NCI-H187 treated with DMSO at 0.1 percent for 48 hours (cell line): ENCODE measurements at regions not wholly inside any gene's neighbourhood (a gene's known extent, or its start where the extent isn't known, plus 50 kb on each side); places are given as distances from the start of the nearest gene placed in this dataset.

Experiments
- DNase-seq: peaks from one replicate; lab custom pipeline; 2025; lab: John Stamatoyannopoulos, UW

DNA sequence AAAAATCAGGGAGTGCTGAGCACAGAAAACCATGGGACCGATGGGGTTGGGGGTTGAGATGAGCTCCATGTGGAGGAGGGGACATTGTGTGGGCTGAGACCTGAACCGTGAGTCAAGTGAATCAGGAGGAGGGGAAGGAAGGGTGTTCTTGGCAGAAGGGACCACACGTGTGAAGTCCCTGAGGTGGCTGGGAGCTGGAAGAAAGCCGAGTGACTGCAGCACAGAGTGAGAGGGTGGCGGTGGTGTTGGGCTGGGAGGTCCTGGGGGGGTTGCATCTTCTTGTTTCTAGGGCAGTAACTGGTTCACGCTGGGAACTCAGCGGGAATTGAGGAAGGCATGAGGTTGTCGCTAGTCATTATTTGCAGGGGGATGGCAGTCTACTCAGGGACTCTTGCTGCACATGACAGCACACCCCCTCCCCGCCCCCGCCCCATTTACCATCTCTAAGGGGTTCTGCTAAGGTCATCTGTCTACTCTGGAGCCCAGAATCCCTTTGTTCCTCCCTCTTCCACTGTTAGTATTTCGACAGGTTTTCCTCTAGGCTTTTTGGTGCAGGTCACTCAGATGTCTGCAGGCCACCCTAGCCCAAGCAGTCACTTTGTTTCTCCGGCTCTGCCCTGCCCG is 254.3 kb downstream of the TLE3 start:
- no peak for DNase-seq

DNA sequence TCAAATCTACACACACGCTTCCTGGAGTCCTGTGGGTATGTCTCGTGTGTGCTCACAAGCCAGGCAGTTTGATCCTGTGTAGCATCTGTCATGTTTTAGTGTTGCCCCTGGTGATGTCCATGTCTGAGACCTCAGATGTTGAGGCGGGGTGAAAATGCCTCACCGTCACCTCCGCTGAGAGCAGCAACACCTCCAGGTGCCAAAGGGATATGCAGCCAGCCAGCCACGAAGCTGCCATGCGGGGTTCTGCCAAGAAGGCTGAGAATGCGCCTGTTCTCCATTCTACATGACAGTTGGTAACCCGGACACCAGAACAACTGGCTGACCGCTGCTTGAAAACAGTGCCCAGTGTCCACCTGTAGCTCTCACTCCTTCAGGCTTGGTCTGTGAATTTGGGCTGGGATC is 253.8 kb downstream of the TLE3 start:
- no peak for DNase-seq

DNA sequence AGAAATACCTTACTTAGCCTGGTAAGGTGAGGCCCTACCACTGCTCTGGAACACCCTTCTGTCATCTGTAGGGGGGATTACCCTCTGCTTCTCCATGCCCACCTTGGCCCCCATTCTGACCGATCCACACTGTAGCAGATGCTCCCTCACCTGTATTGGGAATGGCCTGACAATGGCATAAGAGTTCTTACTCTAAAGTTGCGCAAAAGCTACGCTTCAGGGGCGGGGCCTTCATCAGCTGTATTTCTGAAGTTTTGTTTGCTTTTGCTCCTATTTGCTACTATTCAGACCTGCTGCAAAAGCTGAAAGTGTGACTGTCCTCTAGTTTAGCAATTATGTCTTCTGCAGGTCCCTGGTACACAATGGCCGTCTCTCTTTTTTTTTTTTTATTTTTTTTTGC is 252.6 kb downstream of the TLE3 start:
- DNase-seq, result no peak

DNA sequence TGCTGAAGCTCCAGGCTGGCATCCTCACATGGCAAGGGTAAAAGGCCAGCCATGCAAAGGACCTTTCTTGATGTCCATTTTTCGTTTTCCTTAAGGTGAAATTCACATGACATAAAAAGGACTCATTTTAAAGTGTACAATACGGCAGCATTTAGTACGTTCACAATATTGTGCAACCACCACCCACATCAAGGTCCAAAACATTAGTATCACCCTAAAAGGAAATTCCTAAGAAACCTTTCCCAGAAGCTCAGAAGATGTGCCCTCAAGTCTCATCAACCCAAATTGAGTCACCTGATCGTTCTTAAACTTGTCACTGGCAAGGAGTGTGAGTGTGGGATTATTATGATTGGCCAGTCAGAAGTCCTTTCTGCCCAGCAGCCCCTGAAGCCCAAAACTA is 250.1 kb downstream of the TLE3 start:
- DNase-seq, result no peak

DNA sequence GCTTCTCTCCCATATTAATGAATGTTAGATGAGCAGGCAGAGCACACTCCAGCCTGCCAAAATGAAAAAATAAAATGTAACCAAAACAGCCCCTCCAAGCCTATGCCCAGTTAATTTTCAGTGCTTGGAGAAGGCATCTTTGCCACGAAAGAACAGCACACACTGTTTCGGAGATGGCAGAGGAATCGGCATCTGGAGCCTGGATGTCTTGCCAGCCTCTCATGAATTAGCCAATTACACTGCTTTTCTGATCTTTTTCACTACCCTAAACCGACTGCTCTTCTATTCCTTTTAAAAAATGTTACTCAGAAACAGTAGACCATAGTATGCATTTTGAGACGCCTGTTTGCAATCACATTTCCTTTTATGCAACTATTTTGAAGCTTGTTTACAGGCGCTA is 249.6 kb downstream of the TLE3 start:
- DNase-seq, result no peak

DNA sequence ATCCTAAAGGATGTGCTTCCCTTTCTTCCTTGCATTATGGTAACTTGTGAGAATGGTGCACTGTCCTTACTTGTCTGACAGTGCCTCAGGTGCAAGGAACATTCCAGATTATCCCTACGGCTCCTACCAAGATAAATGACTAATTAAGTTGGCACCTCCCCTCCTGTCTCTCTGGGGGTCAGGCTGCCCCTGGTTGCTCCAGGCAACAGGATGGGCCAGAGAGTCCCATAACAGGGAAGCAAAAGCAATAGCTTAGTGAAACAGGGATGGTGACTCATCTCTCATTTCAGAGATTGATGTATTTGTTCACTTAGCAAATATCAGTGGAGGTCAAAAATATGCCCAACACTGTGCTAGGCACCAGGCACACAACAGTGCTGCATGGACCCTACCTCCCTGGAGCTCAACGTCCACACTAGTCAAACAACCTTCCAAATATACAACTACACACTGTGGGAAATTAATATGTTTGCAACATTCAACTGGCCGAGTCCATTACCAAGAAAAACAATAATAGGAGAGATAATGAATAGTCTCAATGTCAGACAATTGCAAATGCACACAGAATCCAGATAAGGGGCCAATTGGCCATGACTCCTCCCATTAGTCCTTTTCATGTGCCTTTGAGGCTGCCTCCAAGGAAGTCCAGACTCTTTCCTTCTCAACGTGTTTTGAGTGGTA is 249.0 kb downstream of the TLE3 start:
- DNase-seq, result no peak

DNA sequence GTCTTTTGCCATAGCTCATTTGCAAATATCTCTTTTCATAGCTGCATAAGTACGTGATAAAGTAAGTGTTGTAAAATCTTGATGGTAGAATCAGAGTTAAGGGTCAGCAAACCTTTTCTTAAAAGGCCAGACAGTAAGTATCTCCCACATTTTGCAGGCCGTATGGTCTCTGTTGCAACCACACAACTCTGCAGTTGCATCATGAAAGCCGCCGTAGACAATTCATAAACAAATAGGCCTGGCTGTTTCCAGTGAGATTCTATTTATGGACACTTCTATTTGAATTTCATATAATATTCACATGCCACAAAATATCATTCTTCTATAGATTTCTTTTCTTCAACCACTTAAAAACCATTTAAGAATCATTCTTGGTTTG is 248.5 kb downstream of the TLE3 start:
- no peak for DNase-seq

DNA sequence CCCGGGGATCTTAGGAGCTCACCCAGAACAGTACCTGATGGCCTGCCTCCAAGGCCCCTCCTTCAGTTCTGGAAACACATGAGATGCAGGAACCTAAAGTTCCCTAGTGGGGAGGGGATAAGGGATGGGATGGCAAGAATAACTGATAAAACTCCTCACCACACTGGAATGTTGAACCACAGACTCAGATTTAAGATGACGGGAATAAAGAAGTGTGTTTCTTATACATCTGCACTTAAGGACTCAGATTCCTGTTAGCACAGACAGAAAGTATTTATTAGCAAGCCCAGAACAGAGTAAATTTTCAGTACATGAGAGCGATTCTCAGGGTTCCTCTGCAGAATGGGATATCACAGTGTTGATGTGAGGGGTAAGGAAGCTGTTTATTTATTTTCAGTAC is 245.2 kb downstream of the TLE3 start:
- no peak for DNase-seq

DNA sequence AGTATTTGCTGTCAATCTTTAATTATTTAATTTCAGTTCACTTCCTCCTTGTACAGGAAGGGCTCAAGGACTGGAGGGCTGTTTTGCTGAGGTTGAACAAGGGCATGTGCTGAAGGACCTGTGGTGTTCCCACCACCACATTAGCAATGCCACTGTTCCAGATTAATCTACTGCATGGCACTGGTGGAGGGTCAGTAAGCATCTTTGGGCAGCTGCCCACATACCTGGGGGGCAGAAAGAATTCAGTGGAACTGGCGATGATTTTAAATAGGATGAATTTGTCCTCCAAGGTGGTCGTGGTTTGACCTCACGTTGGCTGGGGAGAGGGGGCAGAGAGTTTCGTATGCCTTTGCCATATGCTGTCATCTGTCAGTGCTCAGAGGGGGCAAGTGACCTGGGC is 244.8 kb downstream of the TLE3 start:
- no peak for DNase-seq

DNA sequence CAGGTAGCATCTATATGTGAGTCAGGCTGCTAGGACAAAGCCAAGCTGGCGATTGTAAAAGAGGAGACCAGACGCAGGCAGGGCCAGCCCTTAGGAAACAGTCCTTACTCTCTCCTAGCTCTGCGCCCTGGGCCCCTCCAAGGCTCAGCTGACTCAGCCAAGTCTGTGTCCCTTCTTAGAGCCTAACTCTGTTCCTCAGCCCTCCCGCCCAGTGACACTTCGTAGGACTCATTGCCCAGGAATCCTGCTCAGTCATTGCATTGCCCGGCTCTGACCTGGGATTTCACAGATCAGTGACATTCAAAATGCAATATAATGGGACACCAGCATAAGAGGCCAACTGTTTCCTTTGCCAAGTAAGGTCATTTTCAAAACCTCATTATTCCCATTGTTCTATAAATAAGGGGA is 244.2 kb downstream of the TLE3 start:
- DNase-seq, result no peak

DNA sequence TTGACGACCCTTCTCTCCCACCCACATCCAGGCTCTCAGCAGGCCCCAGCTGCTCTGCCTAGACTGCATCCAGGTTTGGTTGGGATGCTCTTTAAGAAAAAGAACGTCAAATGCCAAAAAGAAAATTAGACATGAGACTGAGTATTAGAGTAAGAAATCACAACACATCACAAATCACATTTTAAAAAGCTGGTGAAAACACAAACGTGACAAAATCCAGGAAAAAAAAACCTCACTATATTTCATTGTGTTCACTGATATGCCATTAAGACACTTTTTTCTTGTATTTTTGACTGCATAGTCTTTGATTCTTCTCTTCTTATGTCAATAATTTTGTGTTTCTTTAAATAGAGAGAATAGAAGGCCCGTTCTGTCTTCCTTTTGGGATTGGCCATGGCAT is 243.7 kb downstream of the TLE3 start:
- DNase-seq, result no peak

DNA sequence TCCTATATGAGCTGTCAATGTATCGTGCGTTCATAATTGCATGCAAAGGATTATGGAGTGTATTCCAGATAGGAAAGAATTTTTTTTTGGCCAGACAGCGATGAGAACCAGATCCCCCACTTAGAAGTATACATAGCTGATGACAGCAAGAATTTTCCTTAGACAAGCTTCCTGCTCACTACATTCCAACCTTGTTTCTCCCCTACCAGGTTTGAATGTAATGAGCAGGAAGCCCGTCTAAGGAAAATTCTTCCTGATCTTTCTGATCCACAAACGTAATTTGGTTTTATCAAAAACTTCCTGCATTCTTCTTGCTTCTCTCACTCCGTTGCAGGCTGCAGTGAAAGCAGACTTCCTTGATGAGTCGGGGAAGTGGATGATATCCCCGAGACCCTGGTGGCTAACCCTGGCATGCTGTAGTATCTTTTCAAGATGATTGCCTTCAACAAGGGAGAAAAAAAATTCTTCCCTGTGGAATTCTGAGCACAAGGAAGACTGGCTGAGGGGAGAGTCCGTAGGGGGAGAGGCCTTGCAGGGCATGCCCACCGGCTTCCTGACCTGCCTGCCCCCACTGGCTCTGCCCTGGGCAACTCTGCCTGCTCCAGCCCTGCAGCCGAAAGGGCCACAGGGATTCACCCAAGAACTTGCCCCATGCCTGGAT is 243.1 kb downstream of the TLE3 start:
- no peak for DNase-seq

DNA sequence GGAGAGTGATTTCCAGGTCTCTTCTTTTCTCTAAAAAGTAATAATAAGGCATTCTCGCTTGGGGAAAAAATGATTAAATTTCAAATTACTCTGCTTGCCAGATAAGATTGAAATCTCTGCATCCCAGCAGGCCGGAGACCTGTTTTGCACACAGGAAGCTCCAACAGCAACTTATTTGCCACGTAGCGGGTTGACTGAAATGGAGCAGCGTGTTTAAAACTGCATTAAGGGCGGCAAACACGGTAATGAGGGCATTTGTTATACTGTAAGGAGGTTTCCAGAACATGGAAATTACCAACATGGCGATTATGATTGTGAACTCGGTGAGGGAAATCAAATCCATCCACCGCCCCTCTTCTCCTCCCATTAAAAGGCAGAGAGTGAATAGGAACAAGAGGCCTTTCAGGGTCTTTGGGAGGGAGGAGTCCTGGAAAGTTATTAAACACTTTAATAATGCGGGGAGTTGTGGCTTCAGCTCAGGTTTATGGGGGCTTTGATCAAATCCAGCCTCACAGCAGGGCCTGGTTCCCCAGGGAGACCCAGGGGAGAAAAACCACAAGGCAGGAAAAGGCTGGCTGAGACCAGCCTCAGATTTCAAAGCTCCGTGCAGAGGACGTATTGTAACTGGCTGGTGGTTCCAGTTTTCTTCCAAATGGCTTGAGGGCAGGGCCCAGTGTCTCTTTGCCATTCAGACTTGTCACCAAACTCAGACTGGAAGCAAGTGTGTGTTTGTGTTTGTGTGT is 242.3 kb downstream of the TLE3 start:
- DNase-seq, result no peak

DNA sequence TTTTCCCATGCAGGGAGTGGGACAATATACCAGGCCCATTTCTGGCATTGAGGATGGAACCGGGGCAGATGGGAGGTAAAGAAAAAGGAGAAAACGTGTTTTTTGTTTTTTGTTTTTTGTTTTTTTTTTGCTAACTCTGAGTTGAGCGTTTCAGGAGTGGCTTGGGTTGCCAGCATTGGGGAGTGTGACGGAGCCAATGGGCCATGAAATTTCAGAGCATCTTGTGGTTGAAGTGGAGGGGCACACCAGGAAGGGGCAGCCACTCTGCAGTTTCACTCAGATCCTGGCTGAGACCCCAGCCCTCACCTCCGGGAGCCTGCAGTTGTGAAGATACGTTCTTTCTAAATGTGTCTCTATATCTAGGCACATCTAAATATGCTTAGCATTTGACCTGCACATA is 240.5 kb downstream of the TLE3 start:
- DNase-seq, result no peak

DNA sequence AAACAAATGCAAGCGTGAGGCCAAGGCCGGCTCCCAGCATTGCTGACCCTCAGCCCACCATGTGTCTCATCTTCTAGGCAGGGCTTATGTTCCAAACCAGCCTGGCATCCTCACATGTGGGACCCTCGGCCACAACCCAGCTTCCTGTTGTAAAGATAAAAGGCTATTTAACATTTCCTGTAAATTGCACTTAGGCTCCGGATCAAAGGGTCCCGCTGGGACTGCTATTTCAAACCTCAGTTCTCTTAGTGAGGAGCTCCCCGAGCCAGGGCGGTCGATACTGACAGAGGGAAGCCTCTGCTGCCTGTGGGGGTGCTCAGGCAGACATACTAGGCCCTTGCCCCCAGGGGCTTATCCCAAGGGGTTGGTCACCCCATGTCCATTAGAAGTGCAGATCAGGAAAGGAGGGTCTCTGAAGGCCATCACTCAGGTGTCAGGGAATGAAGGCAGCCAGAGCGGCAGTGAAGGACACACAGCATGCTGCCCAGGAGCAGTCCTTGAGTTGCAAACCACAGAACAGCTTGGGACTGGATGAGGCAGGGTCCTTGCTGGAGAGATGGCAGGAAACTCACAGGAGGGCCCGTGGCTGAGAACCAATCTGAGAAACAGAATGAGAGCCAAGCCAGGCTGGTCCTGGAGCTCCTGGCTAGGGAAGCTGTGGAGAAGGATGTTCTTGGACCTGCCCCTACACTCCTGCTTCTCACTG is 239.9 kb downstream of the TLE3 start:
- DNase-seq, result no peak

DNA sequence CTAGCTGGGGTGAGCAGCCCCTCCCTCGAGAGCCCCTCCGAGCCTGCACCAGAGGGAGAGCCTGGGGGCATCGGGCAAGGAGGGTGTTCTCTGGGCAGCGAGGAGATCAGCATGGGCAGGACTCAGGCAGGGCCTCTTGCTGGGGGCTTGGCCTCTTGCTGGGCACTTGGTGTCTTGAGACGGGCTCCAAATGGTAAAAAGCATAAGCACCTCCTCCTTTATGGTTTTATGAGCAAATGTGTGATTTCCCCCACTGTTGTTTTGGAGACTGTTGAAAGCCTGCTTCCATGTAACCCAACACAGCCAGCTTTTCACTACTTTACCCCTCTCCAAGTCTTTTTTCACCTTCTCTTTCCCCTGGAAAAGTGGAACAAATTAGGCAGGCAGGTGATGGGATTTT is 239.3 kb downstream of the TLE3 start:
- no peak for DNase-seq

DNA sequence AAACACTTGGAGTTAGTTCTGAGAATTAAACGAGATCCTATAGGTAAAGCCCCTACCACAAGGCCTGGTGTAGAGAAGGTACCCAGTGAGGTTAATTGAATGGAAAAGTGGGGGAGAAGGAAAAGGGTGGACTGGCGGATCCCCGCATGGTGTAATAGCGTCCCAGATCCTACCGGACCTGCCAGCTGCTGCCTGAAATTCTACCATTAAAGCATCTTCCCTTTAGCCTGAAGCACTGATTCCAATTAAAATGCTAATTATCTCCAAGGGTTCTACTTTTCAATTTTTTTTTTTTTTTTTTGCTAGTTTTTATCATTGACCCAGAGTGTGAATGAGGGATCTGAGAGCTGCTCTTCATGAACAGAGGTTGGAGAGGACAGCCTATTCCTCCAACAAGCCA is 237.9 kb downstream of the TLE3 start:
- no peak for DNase-seq

DNA sequence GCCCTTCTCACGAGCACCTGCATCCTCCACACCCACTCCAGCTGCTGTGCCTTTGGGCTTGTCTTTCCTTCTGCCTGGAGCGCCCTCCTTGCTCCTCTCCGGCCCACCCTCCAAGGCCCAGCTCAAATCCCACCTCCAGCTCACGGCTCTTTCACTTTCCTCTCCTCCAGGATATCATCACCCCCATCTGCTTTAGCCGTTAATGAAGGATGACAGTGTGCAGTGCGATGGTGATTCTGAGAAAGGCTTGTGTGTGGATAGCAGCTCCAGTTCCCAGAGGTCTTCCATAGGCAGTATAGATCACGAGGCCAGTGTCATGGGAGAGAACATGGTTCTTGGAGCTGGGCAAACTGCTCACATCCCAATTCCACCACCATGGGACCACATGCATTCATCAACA is 237.4 kb downstream of the TLE3 start:
- no peak for DNase-seq

DNA sequence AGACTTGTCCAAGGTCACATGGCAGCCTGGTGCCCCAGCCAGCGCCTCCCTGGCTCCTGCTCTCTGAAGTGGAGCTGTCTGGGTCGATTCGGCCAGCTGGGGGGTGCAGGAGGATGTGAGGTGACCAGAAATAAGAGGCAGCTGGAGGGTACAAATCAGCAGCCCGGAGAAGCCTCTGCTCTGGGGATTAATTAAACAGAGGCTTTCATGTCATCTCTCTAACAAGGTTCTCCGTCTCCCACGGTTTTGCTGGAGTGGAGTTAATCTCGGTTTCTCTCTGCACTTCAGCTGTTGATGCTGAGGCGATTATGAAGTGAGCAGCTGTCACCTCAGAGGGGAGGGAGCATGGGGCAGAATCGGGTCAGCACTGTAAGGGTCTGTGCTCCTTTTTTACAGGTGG is 236.8 kb downstream of the TLE3 start:
- no peak for DNase-seq

DNA sequence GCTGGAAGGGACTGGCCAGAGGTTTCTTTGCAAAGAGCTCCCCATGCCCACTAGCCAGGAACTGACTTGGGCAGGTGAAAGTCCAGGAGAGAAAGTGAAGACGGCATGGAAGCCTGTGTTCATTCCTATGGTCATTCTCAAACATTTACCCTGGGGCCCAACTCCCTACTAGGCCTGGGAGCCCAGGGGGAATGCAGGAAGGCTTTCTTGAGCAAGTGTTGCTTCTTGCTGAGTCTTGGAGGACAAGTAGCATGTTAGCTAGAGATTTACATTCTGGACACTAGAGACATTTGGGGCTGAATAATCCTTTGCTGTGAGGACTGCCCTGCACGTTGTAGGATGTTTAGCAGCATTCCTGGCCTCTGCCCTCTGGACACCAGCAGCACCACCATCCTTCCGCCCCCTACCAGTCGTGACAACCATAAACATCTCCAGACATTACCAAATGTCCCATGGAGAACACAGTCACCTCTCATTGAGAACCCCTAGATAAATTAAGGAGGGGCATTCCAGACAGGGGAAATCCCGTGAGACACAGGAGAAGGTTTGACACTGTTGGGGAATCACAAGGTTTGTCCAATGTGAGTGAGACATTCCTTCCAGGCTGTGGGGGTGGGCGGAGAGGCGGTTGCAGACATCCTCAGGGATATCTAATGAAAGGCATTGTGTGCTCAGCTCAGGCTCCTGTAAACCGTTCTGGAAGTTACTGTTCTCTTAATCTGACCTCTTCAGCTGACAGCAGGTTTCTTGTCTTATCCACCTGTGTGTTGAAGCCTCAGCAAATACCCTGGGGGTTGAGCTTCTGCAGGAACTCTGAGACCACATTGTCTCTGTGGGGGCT is 236.2 kb downstream of the TLE3 start:
- no peak for DNase-seq

DNA sequence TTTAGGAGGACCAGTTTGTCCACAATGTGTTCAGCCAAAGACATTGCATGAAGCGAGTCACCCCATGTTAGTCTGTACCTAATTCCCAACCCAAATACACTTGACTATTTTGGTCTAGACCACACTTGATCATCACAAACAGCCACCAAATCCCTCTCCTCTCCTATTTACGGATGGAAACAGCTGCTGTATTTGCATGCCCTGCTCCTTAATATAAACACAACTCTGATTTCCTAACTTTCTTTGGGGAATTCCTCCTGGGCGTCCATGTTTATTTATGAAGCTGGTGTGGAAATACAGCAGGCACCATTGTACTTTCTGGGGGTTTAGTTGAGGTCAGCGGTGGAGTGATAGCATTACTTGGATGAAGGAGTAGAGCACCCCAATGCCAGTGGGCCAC is 235.2 kb downstream of the TLE3 start:
- DNase-seq, result no peak

DNA sequence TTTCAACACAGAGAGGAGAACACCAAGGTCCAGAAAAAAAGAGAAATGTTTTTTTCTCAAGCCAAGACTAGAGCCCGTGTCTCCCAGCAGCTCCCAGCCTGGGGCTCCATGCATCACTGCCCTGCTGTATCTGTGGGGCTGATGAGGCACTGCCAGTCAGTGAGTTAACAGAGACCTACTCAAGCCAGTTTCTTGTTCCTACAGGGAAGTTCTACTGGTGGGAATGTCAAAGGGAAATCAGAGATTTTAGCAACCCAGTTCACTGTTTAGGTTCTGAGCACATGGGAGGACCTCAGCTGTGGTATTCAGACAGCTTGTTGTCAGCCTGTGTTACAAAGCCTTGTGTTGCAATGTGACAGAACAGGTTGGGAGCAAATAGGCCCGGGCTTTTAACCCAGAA is 234.3 kb downstream of the TLE3 start:
- DNase-seq, result no peak
